Mammary epithelial cell (primary cell): ENCODE measurements at regions not wholly inside any gene's neighbourhood (a gene's known extent, or its start where the extent isn't known, plus 50 kb on each side); places are given as distances from the start of the nearest gene placed in this dataset.

Source experiments
- EZH2 ChIP-seq: IDR thresholded peaks from 2 replicates; pipeline ENCODE4 v1.6.1; 2012; ENCODE audit warnings: low read length, inconsistent platforms, borderline replicate concordance
- TF ChIP-seq, protein P1 (sequence below), 2 donors: IDR thresholded peaks in 1 of 2; conservative IDR thresholded peaks in 1 of 2; 2 replicates each; pipeline ENCODE4 v1.5.1; 2011 to 2012; ENCODE audit warnings: inconsistent platforms in 2 of 2, low read length in 2 of 2, mild to moderate bottlenecking in 2 of 2, control low read depth in 1 of 2, low read depth in 1 of 2; ENCODE audit not compliant: insufficient read depth in 1 of 2; ENCODE audit errors: extremely low read depth in 1 of 2

DNA sequence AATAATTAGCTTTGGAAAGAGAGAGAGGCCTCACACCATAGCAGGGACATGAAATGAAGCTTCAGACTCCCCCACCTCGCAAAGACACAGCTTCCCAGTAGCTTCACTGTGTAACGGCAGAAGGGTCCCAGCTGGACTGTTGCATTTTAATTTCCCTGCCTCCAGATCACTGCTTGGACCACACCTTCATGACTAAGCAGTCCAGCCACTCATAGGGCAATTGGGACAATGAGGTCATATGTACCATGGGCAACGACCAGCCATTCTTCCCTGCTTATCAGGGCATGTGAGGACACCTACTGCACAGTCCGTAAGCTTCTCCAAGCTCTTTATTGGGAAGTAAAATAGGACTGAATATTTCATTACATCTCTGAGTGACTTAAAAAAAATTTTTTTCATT is 183.0 kb downstream of the MREG start:
- TF ChIP-seq, protein P1, sequence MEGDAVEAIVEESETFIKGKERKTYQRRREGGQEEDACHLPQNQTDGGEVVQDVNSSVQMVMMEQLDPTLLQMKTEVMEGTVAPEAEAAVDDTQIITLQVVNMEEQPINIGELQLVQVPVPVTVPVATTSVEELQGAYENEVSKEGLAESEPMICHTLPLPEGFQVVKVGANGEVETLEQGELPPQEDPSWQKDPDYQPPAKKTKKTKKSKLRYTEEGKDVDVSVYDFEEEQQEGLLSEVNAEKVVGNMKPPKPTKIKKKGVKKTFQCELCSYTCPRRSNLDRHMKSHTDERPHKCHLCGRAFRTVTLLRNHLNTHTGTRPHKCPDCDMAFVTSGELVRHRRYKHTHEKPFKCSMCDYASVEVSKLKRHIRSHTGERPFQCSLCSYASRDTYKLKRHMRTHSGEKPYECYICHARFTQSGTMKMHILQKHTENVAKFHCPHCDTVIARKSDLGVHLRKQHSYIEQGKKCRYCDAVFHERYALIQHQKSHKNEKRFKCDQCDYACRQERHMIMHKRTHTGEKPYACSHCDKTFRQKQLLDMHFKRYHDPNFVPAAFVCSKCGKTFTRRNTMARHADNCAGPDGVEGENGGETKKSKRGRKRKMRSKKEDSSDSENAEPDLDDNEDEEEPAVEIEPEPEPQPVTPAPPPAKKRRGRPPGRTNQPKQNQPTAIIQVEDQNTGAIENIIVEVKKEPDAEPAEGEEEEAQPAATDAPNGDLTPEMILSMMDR (conservative IDR thresholded peaks at IDR 0.05 in 1 of 2, IDR thresholded peaks at IDR 0.05 in 1 of 2; ENCODE audit: extremely low read depth in 1 of 2, insufficient read depth in 1 of 2, low read depth in 1 of 2, low read length in 2 of 2) = no peak
- TF ChIP-seq EZH2 = no peak
